Neuronal stem cell (in vitro differentiated cells): ENCODE measurements at regions not wholly inside any gene's neighbourhood (a gene's known extent, or its start where the extent isn't known, plus 50 kb on each side); places are given as distances from the start of the nearest gene placed in this dataset.

Source experiments
- DNase-seq: peaks from one replicate; pipeline ENCODE4 v3.0.0-alpha.2; 2013; ENCODE audit warnings: low spot score
- H2AFZ ChIP-seq: one replicate; pipeline ENCODE4 v1.6.1; 2013; ENCODE audit warnings: mild to moderate bottlenecking, low read length, inconsistent platforms
- H2AK5ac ChIP-seq: 2 replicates; pipeline ENCODE4 v1.6.1; 2013; ENCODE audit warnings: low read depth, mild to moderate bottlenecking, inconsistent platforms, low read length, moderate library complexity, mixed read lengths
- H2BK120ac ChIP-seq: 2 replicates; pipeline ENCODE4 v1.6.1; 2013; ENCODE audit warnings: low read depth, mild to moderate bottlenecking, inconsistent platforms, low read length, moderate library complexity, mixed read lengths
- H2BK12ac ChIP-seq: one replicate; pipeline ENCODE4 v1.6.1; 2013; ENCODE audit warnings: low read length, inconsistent platforms
- H2BK15ac ChIP-seq: 2 replicates; pipeline ENCODE4 v1.6.1; 2013; ENCODE audit warnings: mild to moderate bottlenecking, low read length, inconsistent platforms, mixed read lengths
- H2BK5ac ChIP-seq: one replicate; pipeline ENCODE4 v1.6.1; 2013; ENCODE audit warnings: inconsistent platforms, mild to moderate bottlenecking, low read length, moderate library complexity
- H3K14ac ChIP-seq: one replicate; pipeline ENCODE4 v1.6.1; 2013; ENCODE audit warnings: low read length, inconsistent platforms
- H3K18ac ChIP-seq: 2 replicates; pipeline ENCODE4 v1.6.1; 2013; ENCODE audit warnings: low read length, inconsistent platforms
- H3K23ac ChIP-seq: 2 replicates; pipeline ENCODE4 v1.6.1; 2013; ENCODE audit warnings: low read depth, mild to moderate bottlenecking, mixed read lengths, low read length, inconsistent platforms; ENCODE audit not compliant: poor library complexity
- H3K27ac ChIP-seq: replicated peaks from 3 replicates; pipeline ENCODE4 v1.5.1; 2013; ENCODE audit warnings: low read length, inconsistent platforms
- H3K27me3 ChIP-seq, 3 experiments: 2 replicates each; pipeline ENCODE4 v1.6.1; 2013; ENCODE audit warnings: low read length in 3 of 3, mild to moderate bottlenecking in 2 of 3, inconsistent platforms in 1 of 3, low read depth in 1 of 3, mixed read lengths in 1 of 3, moderate library complexity in 1 of 3; ENCODE audit not compliant: control insufficient read depth in 3 of 3, insufficient read depth in 3 of 3
- H3K36me3 ChIP-seq, 2 donors: replicated peaks in 1 of 2; 2 replicates each; pipeline ENCODE4 v1.6.1; 2013; ENCODE audit warnings: low read length in 2 of 2; ENCODE audit not compliant: control insufficient read depth in 2 of 2, insufficient read depth in 2 of 2
- H3K4ac ChIP-seq: 2 replicates; pipeline ENCODE4 v1.6.1; 2013; ENCODE audit warnings: inconsistent platforms, mild to moderate bottlenecking, low read length, moderate library complexity
- H3K4me1 ChIP-seq, 2 donors: 1 replicate in 1 of 2; 2 replicates in 1 of 2; pipeline ENCODE4 v1.6.1; 2013; ENCODE audit warnings: low read length in 2 of 2, low read depth in 1 of 2; ENCODE audit not compliant: control insufficient read depth in 2 of 2, insufficient read depth in 1 of 2
- H3K4me2 ChIP-seq: one replicate; pipeline ENCODE4 v1.6.1; 2013; ENCODE audit warnings: mild to moderate bottlenecking, low read length, inconsistent platforms; ENCODE audit not compliant: insufficient read depth, poor library complexity, severe bottlenecking
- H3K4me3 ChIP-seq, 2 donors: 2 replicates each; pipeline ENCODE4 v1.5.1; 2013; ENCODE audit warnings: low read length in 2 of 2, mild to moderate bottlenecking in 2 of 2, inconsistent platforms in 1 of 2, moderate library complexity in 1 of 2
- H3K79me1 ChIP-seq: one replicate; pipeline ENCODE4 v1.6.1; 2013; ENCODE audit warnings: low read depth, mild to moderate bottlenecking, inconsistent platforms, low read length, moderate library complexity
- H3K9ac ChIP-seq: one replicate; pipeline ENCODE4 v1.6.1; 2013; ENCODE audit warnings: mild to moderate bottlenecking, low read depth, low read length, inconsistent platforms; ENCODE audit not compliant: poor library complexity
- H3K9me3 ChIP-seq, 2 donors: replicated peaks in 1 of 2; 2 replicates each; pipeline versions ENCODE3 to v1.6.1; 2013; ENCODE audit warnings: low read length in 2 of 2, mild to moderate bottlenecking in 2 of 2, inconsistent platforms in 1 of 2, low read depth in 1 of 2, mixed read lengths in 1 of 2, moderate library complexity in 1 of 2; ENCODE audit not compliant: control insufficient read depth in 2 of 2, insufficient read depth in 1 of 2
- H4K8ac ChIP-seq: one replicate; pipeline ENCODE4 v1.6.1; 2013; ENCODE audit warnings: low read depth, mild to moderate bottlenecking, inconsistent platforms, low read length, moderate library complexity
- H4K91ac ChIP-seq: one replicate; pipeline ENCODE4 v1.6.1; 2013; ENCODE audit warnings: low read length, low read depth, mild to moderate bottlenecking, inconsistent platforms; ENCODE audit not compliant: poor library complexity
- WGBS, 2 donors: extraction: QIAGEN DNeasy Blood & Tissue Kit; methylation state at CpG; one replicate each; pipeline ENCODE4 v1.1.7; 2013; ENCODE audit warnings: missing lambda C conversion rate in 2 of 2, mixed read lengths in 1 of 2; ENCODE audit not compliant: insufficient read length in 2 of 2, insufficient replicate concordance in 1 of 2; ENCODE audit errors: extremely low coverage in 2 of 2; 5-methylcytosine and 5-hydroxymethylcytosine counted together

DNA sequence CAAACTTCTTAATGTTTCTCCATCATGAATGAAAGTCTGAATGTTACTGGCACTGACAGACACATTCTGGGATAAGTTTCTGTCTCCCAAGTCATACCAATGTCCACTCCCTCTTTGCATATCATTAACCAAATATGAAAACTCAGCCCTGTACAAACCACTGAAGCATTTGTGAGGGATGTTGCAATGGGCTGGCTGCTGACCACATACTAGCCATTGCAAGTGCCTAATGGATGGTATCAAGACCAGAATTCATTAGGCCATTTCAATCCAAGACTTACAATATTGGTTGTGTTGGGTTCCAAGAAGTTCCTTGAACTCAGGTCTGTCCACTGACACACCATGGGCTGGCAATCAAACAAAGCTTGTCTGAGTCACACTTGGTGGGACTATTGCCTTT, 73.8 kb downstream of the CBLN2 start:
- H3K4ac ChIP-seq, result no peak overlapping the region

DNA sequence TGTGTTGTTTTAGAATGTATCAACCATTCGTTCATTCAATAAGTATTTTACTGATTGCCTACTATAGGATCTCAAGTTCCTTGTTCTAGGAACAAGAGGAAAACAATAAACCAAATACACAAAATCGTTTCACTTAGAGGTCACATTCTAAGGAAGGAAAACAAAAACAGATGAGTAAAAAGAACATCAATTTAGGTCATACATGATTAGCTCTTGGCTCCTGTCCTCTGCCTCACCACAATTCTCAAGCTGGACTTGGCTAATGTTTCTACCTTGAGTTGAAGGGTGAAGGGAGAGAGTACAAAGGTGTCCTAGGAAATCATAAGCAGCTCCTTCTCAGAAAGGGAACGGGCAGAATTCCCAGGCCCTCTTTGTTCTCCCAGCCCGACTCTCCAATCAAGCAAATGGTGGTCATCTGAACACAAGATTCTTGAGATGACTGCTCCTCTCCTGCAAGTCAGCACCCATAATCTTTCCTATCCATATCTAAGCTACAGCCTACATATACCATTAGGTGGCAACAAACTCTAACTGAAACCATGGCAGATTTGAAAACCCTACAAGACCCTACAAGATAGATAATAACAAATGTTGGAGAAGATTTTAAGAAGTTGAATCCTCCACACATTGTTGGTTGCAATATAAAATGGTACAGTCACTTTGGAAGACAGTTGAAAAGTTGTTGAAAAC, 76.0 kb downstream of the CBLN2 start:
- no peaks in the 10 kb centered on the region for H3K27me3 ChIP-seq
- no peak overlapping the region for H2AK5ac ChIP-seq
- no peak overlapping the region for H3K18ac ChIP-seq
- no peak overlapping the region for H2BK12ac ChIP-seq
- H2BK15ac ChIP-seq, result no peak overlapping the region
- no peaks in the 10 kb centered on the region for H3K9me3 ChIP-seq
- no peaks in the 10 kb centered on the region for H3K4me1 ChIP-seq
- no peaks in the 10 kb centered on the region for H3K79me1 ChIP-seq
- WGBS, 2 donors, result no CpG with 5 or more reads among the region's 4 CpGs
- no peak for DNase-seq
- no peak overlapping the region for H3K4me2 ChIP-seq
- H3K9ac ChIP-seq, result no peak overlapping the region
- H3K36me3 ChIP-seq, result no peaks in the 10 kb centered on the region
- no peak overlapping the region for H3K27ac ChIP-seq
- H3K4me3 ChIP-seq, result no peak overlapping the region
- no peak overlapping the region for H3K14ac ChIP-seq
- no peak overlapping the region for H4K91ac ChIP-seq
- H3K4ac ChIP-seq, result no peak overlapping the region
- no peak overlapping the region for H4K8ac ChIP-seq
- no peak overlapping the region for H2BK120ac ChIP-seq
- no peak overlapping the region for H2AFZ ChIP-seq
- H3K23ac ChIP-seq, result no peak overlapping the region
- H2BK5ac ChIP-seq, result no peak overlapping the region

More for the DNA sequence above, 73.8 kb downstream of the CBLN2 start:
- H2AK5ac ChIP-seq, result no peak overlapping the region
- H3K23ac ChIP-seq, result no peak overlapping the region
- H3K79me1 ChIP-seq, result no peaks in the 10 kb centered on the region
- H3K4me3 ChIP-seq, result no peak overlapping the region
- no peak overlapping the region for H3K18ac ChIP-seq
- no peak overlapping the region for H4K91ac ChIP-seq
- H3K36me3 ChIP-seq, result no peaks in the 10 kb centered on the region
- H3K27ac ChIP-seq, result no peak overlapping the region
- H2AFZ ChIP-seq, result no peak overlapping the region
- H4K8ac ChIP-seq, result no peak overlapping the region
- no peak overlapping the region for H3K14ac ChIP-seq
- H3K4me2 ChIP-seq, result no peak overlapping the region
- H2BK5ac ChIP-seq, result no peak overlapping the region
- no peaks in the 10 kb centered on the region for H3K4me1 ChIP-seq
- no peaks in the 10 kb centered on the region for H3K27me3 ChIP-seq
- H2BK15ac ChIP-seq, result no peak overlapping the region
- no peak overlapping the region for H2BK120ac ChIP-seq
- H3K9ac ChIP-seq, result no peak overlapping the region
- DNase-seq, result no peak
- no peaks in the 10 kb centered on the region for H3K9me3 ChIP-seq
- no peak overlapping the region for H2BK12ac ChIP-seq

DNA sequence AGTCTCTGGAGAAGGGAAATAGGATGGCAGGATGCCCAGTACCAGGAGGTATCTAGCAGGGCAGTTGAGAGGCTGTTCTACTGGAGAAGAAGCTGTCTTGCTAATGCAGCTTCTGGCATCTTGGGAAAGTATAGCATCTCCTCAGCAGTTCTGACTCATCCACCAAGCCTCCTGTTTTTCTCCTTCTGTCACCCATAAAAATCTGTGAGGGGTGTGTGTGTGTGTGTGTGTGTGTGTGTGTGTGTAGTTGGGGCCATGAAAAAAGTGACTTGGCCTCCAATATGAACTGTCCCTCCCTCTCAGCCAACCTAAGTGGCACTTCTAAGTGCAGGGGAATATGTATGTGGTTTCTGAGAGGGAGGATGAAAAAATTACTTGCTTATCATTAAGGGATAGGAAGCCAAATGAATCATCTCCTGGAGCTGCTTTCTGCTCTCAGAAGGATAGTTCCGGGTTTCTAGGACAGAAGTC, 83.9 kb downstream of the CBLN2 start:
- Histone ChIP-seq H2BK12ac (no peak overlapping the region), H3K9ac (no peak overlapping the region), H3K36me3 (no peaks in the 10 kb centered on the region), H2BK5ac (no peak overlapping the region), H3K18ac (no peak overlapping the region), H3K79me1 (no peaks in the 10 kb centered on the region), H3K4me3 (no peak overlapping the region), H4K8ac (no peak overlapping the region), H3K4me1 (no peaks in the 10 kb centered on the region), H3K27ac (no peak overlapping the region), H2AK5ac (no peak overlapping the region), H3K14ac (no peak overlapping the region), H2BK120ac (no peak overlapping the region), H3K9me3 (no peaks in the 10 kb centered on the region), H3K27me3 (no peaks in the 10 kb centered on the region), H3K23ac (no peak overlapping the region), H3K4ac (no peak overlapping the region), H4K91ac (no peak overlapping the region), H2AFZ (no peak overlapping the region), H3K4me2 (no peak overlapping the region), H2BK15ac (no peak overlapping the region)
- no CpG with 5 or more reads among the region's 1 CpG for WGBS, 2 donors
- DNase-seq, result no peak

DNA sequence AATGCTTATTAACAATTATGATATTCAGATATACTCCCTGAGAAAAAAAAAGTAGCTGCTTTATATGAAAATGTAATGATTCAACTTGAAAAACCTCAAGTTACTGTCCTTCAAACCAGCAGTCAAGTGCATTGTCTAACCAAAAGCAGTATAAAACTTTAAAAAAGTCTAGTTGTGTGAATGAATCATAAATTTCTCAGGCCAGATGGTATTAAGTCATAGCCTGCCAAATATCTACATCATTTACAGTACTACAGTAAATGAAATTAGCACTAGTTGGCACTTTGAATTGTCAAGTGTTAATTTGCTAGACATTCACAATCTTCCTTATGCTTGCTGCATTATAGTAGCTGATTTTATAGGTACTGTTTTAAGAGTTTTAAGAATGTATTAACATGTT, 85.9 kb downstream of the CBLN2 start:
- Histone ChIP-seq H3K27me3 (no peaks in the 10 kb centered on the region), H2BK15ac (no peak overlapping the region), H3K23ac (no peak overlapping the region), H4K8ac (no peak overlapping the region), H2AK5ac (no peak overlapping the region), H2BK12ac (no peak overlapping the region), H4K91ac (no peak overlapping the region), H2AFZ (no peak overlapping the region), H3K36me3 (no peaks in the 10 kb centered on the region), H3K79me1 (no peaks in the 10 kb centered on the region), H2BK120ac (no peak overlapping the region), H3K4me2 (no peak overlapping the region), H3K14ac (no peak overlapping the region), H3K4ac (no peak overlapping the region), H3K27ac (no peak overlapping the region), H3K9me3 (no peaks in the 10 kb centered on the region), H3K4me3 (no peak overlapping the region), H3K18ac (no peak overlapping the region), H3K9ac (no peak overlapping the region), H3K4me1 (no peaks in the 10 kb centered on the region), H2BK5ac (no peak overlapping the region)
- DNase-seq, result no peak
